ENCODE measurements at regions not wholly inside any gene's neighbourhood (a gene's known extent, or its start where the extent isn't known, plus 50 kb on each side); places are given as distances from the start of the nearest gene placed in this dataset.

GRCh38 chr7:106791526-106791925, 73.6 kb upstream of the PIK3CG start:
- TF ChIP-seq CTCF (IDR thresholded peaks at IDR 0.05) = no peak
- intact Hi-C loops (cut with micrococcal nuclease) = loop anchor here (5.0 to 10.0 kb wide), 3 partner anchors 93 to 361 kb away; no protein-coding TSS in a partner anchor

GRCh38 chr7:106792233-106792926, 72.7 kb upstream of the PIK3CG start:
- intact Hi-C loops (cut with micrococcal nuclease) = loop anchor here (5.0 to 10.0 kb wide), 3 partner anchors 92 to 360 kb away; no protein-coding TSS in a partner anchor
- no peak overlapping the region for H3K4me3 Mint-ChIP-seq
- no peaks in the 10 kb centered on the region for H3K79me2 ChIP-seq (ENCODE audit: insufficient read depth, low read length)
- no peak overlapping the region for H3K4me3 ChIP-seq (replicated peaks in 1 of 3; ENCODE audit: low read depth in 2 of 3, low read length in 3 of 3)
- WGBS (ENCODE audit: insufficient coverage) = 69% methylated on average over 3 of the region's 8 CpGs
- H3K36me3 ChIP-seq (replicated peaks in 1 of 2; ENCODE audit: control insufficient read depth in 1 of 2, insufficient read depth in 2 of 2, low read length in 2 of 2) = no peaks in the 10 kb centered on the region
- H3K27ac Mint-ChIP-seq = no peak overlapping the region
- no peaks in the 10 kb centered on the region for H4K20me1 ChIP-seq (ENCODE audit: insufficient read depth, low read length)
- no peaks in the 10 kb centered on the region for H3K36me3 Mint-ChIP-seq
- DNase-seq = no peak
- H3K4me1 ChIP-seq (ENCODE audit: control insufficient read depth in 1 of 2, insufficient read depth in 2 of 2, low read length in 2 of 2) = no peaks in the 10 kb centered on the region
- H2AFZ ChIP-seq (ENCODE audit: insufficient read depth, low read depth, low read length, poor library complexity, severe bottlenecking) = no peak overlapping the region
- H3K4me1 Mint-ChIP-seq = no peaks in the 10 kb centered on the region
- TF ChIP-seq CTCF (IDR thresholded peaks at IDR 0.05) = no peak
- no peak overlapping the region for H3K9ac ChIP-seq (ENCODE audit: insufficient read depth, low read length, poor library complexity, severe bottlenecking)
- no peak overlapping the region for H3K4me2 ChIP-seq (replicated peaks; ENCODE audit: extremely low read depth, low read length, poor library complexity, severe bottlenecking)
- no peak overlapping the region for H3K27ac ChIP-seq (ENCODE audit: low read depth in 1 of 2, low read length in 2 of 2)
- peaks cover 1 to 5% (median 4%) of the 10 kb centered on the region in 3 donors for H3K27me3 Mint-ChIP-seq (ENCODE audit: low read depth in 3 of 3)
- H3K9me3 Mint-ChIP-seq = peaks cover 0 to 4% (median 1%) of the 10 kb centered on the region in 7 donors
- H3K9me3 ChIP-seq (replicated peaks in 1 of 2; ENCODE audit: control insufficient read depth in 1 of 2, insufficient read depth in 1 of 2, low read length in 2 of 2) = no peaks in the 10 kb centered on the region
- no peaks in the 10 kb centered on the region for H3K27me3 ChIP-seq (ENCODE audit: control insufficient read depth in 2 of 2, insufficient read depth in 2 of 2, low read length in 2 of 2)

More at GRCh38 chr7:106791526-106791925, 73.6 kb upstream of the PIK3CG start:
- H3K9ac ChIP-seq (ENCODE audit: insufficient read depth, low read length, poor library complexity, severe bottlenecking) = no peak overlapping the region
- Mint-ChIP-seq H3K27ac (no peak overlapping the region), H3K27me3 (ENCODE audit: low read depth in 3 of 3) (peaks cover 1 to 5% (median 4%) of the 10 kb centered on the region in 3 donors), H3K4me3 (no peak overlapping the region), H3K4me1 (no peaks in the 10 kb centered on the region), H3K9me3 (peaks cover 0 to 4% (median 1%) of the 10 kb centered on the region in 7 donors), H3K36me3 (no peaks in the 10 kb centered on the region)
- H3K4me2 ChIP-seq (replicated peaks; ENCODE audit: extremely low read depth, low read length, poor library complexity, severe bottlenecking) = no peak overlapping the region
- no peaks in the 10 kb centered on the region for H3K79me2 ChIP-seq (ENCODE audit: insufficient read depth, low read length)
- H3K4me3 ChIP-seq (replicated peaks in 1 of 3; ENCODE audit: low read depth in 2 of 3, low read length in 3 of 3) = no peak overlapping the region
- H3K27me3 ChIP-seq (ENCODE audit: control insufficient read depth in 2 of 2, insufficient read depth in 2 of 2, low read length in 2 of 2) = no peaks in the 10 kb centered on the region
- H3K9me3 ChIP-seq (replicated peaks in 1 of 2; ENCODE audit: control insufficient read depth in 1 of 2, insufficient read depth in 1 of 2, low read length in 2 of 2) = no peaks in the 10 kb centered on the region
- H3K36me3 ChIP-seq (replicated peaks in 1 of 2; ENCODE audit: control insufficient read depth in 1 of 2, insufficient read depth in 2 of 2, low read length in 2 of 2) = no peaks in the 10 kb centered on the region
- no peaks in the 10 kb centered on the region for H3K4me1 ChIP-seq (ENCODE audit: control insufficient read depth in 1 of 2, insufficient read depth in 2 of 2, low read length in 2 of 2)
- no peaks in the 10 kb centered on the region for H4K20me1 ChIP-seq (ENCODE audit: insufficient read depth, low read length)
- no peak overlapping the region for H2AFZ ChIP-seq (ENCODE audit: insufficient read depth, low read depth, low read length, poor library complexity, severe bottlenecking)
- 80% methylated on average over 1 of the region's 4 CpGs for WGBS (ENCODE audit: insufficient coverage)
- H3K27ac ChIP-seq (ENCODE audit: low read depth in 1 of 2, low read length in 2 of 2) = no peak overlapping the region
- no peak for DNase-seq
